ENCODE measurements at regions not wholly inside any gene's neighbourhood (a gene's known extent, or its start where the extent isn't known, plus 50 kb on each side); places are given as distances from the start of the nearest gene placed in this dataset.

GRCh38 chr17:45656527-45657181 is 127.5 kb upstream of the CRHR1 start:
- Histone ChIP-seq H3K9ac (ENCODE audit: extremely low read depth, low read length, poor library complexity, severe bottlenecking) (no peak overlapping the region), H3K4me1 (ENCODE audit: control insufficient read depth, insufficient read depth, low read length) (no peaks in the 10 kb centered on the region), H3K4me3 (ENCODE audit: low read length) (no peak overlapping the region), H3K27ac (ENCODE audit: low read depth, low read length) (no peak overlapping the region), H3K36me3 (ENCODE audit: control insufficient read depth, insufficient read depth, low read length) (no peaks in the 10 kb centered on the region), H3K27me3 (ENCODE audit: control insufficient read depth, insufficient read depth, low read length, poor library complexity, severe bottlenecking) (no peaks in the 10 kb centered on the region), H3K9me3 (ENCODE audit: control insufficient read depth, low read length) (no peaks in the 10 kb centered on the region)
- WGBS, 2 experiments (ENCODE audit: insufficient coverage in 1 of 2, insufficient read length in 1 of 2), result 92 to 94% methylated on average over 5 to 11 of the region's 11 CpGs
- TF ChIP-seq CTCF (conservative IDR thresholded peaks at IDR 0.05), result no peak
- no peaks in the 10 kb centered on the region for H3K9me3 Mint-ChIP-seq
- no peaks in the 10 kb centered on the region for H3K27me3 Mint-ChIP-seq (ENCODE audit: insufficient read depth)
- H3K27ac Mint-ChIP-seq, result no peak overlapping the region
- no peak overlapping the region for H3K4me3 Mint-ChIP-seq
- no peak for DNase-seq
- H3K36me3 Mint-ChIP-seq (ENCODE audit: low read depth), result no peaks in the 10 kb centered on the region
- no peaks in the 10 kb centered on the region for H3K4me1 Mint-ChIP-seq

GRCh38 chr17:45660474-45660873 is 123.6 kb upstream of the CRHR1 start:
- no peak overlapping the region for H3K27ac Mint-ChIP-seq
- Histone ChIP-seq H3K9me3 (ENCODE audit: control insufficient read depth, low read length) (no peaks in the 10 kb centered on the region), H3K9ac (ENCODE audit: extremely low read depth, low read length, poor library complexity, severe bottlenecking) (no peak overlapping the region), H3K27me3 (ENCODE audit: control insufficient read depth, insufficient read depth, low read length, poor library complexity, severe bottlenecking) (no peaks in the 10 kb centered on the region), H3K4me1 (ENCODE audit: control insufficient read depth, insufficient read depth, low read length) (no peaks in the 10 kb centered on the region), H3K4me3 (ENCODE audit: low read length) (no peak overlapping the region), H3K36me3 (ENCODE audit: control insufficient read depth, insufficient read depth, low read length) (no peaks in the 10 kb centered on the region), H3K27ac (ENCODE audit: low read depth, low read length) (no peak overlapping the region)
- peak; percentile 84 for DNase-seq
- H3K36me3 Mint-ChIP-seq (ENCODE audit: low read depth), result no peaks in the 10 kb centered on the region
- no peak overlapping the region for H3K4me3 Mint-ChIP-seq
- no peaks in the 10 kb centered on the region for H3K27me3 Mint-ChIP-seq (ENCODE audit: insufficient read depth)
- no peak for TF ChIP-seq CTCF (conservative IDR thresholded peaks at IDR 0.05)
- WGBS, 2 experiments (ENCODE audit: insufficient coverage in 1 of 2, insufficient read length in 1 of 2), result 55 to 65% methylated on average over 2 to 4 of the region's 4 CpGs
- no peaks in the 10 kb centered on the region for H3K4me1 Mint-ChIP-seq
- no peaks in the 10 kb centered on the region for H3K9me3 Mint-ChIP-seq

GRCh38 chr17:45662432-45662831 is 121.7 kb upstream of the CRHR1 start:
- H3K4me1 Mint-ChIP-seq, result no peaks in the 10 kb centered on the region
- no peaks in the 10 kb centered on the region for H3K9me3 Mint-ChIP-seq
- no peaks in the 10 kb centered on the region for H3K36me3 ChIP-seq (ENCODE audit: control insufficient read depth, insufficient read depth, low read length)
- no peaks in the 10 kb centered on the region for H3K27me3 ChIP-seq (ENCODE audit: control insufficient read depth, insufficient read depth, low read length, poor library complexity, severe bottlenecking)
- no peak for DNase-seq
- no peak overlapping the region for H3K27ac ChIP-seq (ENCODE audit: low read depth, low read length)
- H3K9ac ChIP-seq (ENCODE audit: extremely low read depth, low read length, poor library complexity, severe bottlenecking), result no peak overlapping the region
- no peak overlapping the region for H3K27ac Mint-ChIP-seq
- WGBS, 2 experiments (ENCODE audit: insufficient coverage in 1 of 2, insufficient read length in 1 of 2), result 92 to 96% methylated on average over 1 to 2 of the region's 2 CpGs
- H3K9me3 ChIP-seq (ENCODE audit: control insufficient read depth, low read length), result no peaks in the 10 kb centered on the region
- no peak for TF ChIP-seq CTCF (conservative IDR thresholded peaks at IDR 0.05)
- no peak overlapping the region for H3K4me3 Mint-ChIP-seq
- no peaks in the 10 kb centered on the region for H3K4me1 ChIP-seq (ENCODE audit: control insufficient read depth, insufficient read depth, low read length)
- no peaks in the 10 kb centered on the region for H3K27me3 Mint-ChIP-seq (ENCODE audit: insufficient read depth)
- H3K36me3 Mint-ChIP-seq (ENCODE audit: low read depth), result no peaks in the 10 kb centered on the region
- no peak overlapping the region for H3K4me3 ChIP-seq (ENCODE audit: low read length)
